Urinary bladder (tissue), 3 donors: ENCODE measurements at regions not wholly inside any gene's neighbourhood (a gene's known extent, or its start where the extent isn't known, plus 50 kb on each side); places are given as distances from the start of the nearest gene placed in this dataset.

ENCODE experiments used
- DNase-seq: peaks from one replicate; pipeline ENCODE4 v3.0.0-alpha.2; 2015; ENCODE audit errors: extremely low spot score
- H3K27ac ChIP-seq: one replicate; pipeline ENCODE4 v1.5.1; 2013; ENCODE audit warnings: low read depth, mild to moderate bottlenecking, moderate library complexity
- H3K36me3 ChIP-seq: one replicate; pipeline ENCODE4 v1.6.1; 2013; ENCODE audit warnings: mild to moderate bottlenecking, moderate library complexity; ENCODE audit not compliant: insufficient read depth
- H3K4me1 ChIP-seq: one replicate; pipeline ENCODE4 v1.6.1; 2013; ENCODE audit warnings: mild to moderate bottlenecking, moderate library complexity; ENCODE audit not compliant: insufficient read depth
- H3K4me3 ChIP-seq: one replicate; pipeline ENCODE4 v1.5.1; 2013; ENCODE audit warnings: low read depth, low read length
- WGBS: extraction: QIAGEN DNeasy Blood & Tissue Kit; methylation state at CpG from one replicate; pipeline ENCODE4 v1.1.7; 2013; 5-methylcytosine and 5-hydroxymethylcytosine counted together
- donor health status: healthy with polysubstance abuse.
- donor health status: healthy.

- H3K4me1 ChIP-seq = no peaks in the 10 kb centered on the region
- H3K36me3 ChIP-seq = no peaks in the 10 kb centered on the region
- H3K4me3 ChIP-seq = no peak overlapping the region
- no peak for DNase-seq
- no peak overlapping the region for H3K27ac ChIP-seq
- 89% methylated on average over 3 of the region's 3 CpGs for WGBS
These were observed 204.2 kb upstream of the SESN3 start for GRCh38 chr11:95435192-95435591.

- H3K27ac ChIP-seq = no peak overlapping the region
- no peak for DNase-seq
- no peaks in the 10 kb centered on the region for H3K36me3 ChIP-seq
- 95% methylated on average over 1 of the region's 1 CpG for WGBS
- H3K4me3 ChIP-seq = no peak overlapping the region
- H3K4me1 ChIP-seq = no peaks in the 10 kb centered on the region
These were observed 203.6 kb upstream of the SESN3 start for GRCh38 chr11:95434489-95435057.

GRCh38 chr11:95434009-95434408 is 203.0 kb upstream of the SESN3 start:
- Histone ChIP-seq H3K27ac (no peak overlapping the region), H3K4me1 (no peaks in the 10 kb centered on the region), H3K4me3 (no peak overlapping the region), H3K36me3 (no peaks in the 10 kb centered on the region)
- DNase-seq = no peak
- 96% methylated on average over 2 of the region's 2 CpGs for WGBS

DNA sequence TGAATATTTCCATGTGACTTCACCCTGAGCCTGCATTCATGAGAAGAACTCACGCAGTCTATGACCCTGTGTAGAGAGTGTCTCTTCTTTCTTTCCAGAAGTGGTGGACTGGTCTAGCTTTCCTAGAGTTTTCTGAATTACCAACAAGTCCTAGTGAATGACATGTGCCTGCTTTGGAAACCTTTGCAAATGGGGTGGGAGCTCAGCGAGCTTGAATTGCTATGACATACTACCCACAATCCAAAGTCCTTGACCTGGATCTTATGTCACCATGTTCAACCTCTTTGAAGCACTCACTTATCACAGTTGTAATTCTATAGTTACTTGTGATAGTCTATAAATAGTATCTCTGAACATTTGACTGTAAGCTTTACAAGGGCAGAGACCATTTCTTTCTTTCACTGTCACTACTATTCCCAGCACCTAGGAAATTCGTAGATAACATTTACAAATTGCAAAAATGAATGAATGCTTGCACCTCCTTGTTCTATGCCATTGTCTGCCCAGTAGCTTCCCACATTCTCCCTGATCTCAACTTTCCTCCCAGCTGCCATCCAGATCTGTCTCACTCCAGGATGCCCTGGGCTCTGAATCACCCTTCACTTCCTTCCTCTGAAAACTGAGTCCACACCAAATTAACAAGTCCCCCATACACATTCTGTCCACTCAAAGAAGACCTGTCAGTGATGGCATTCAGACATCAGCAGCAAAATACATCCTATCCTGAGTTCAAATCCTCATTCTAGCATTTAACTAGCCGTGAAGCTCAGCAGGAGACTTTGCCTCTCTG is 201.9 kb upstream of the SESN3 start:
- H3K36me3 ChIP-seq = no peaks in the 10 kb centered on the region
- no peak overlapping the region for H3K4me3 ChIP-seq
- no peaks in the 10 kb centered on the region for H3K4me1 ChIP-seq
- no peak for DNase-seq
- no peak overlapping the region for H3K27ac ChIP-seq
- WGBS = 91% methylated on average over 4 of the region's 4 CpGs

- WGBS = 85% methylated on average over 1 of the region's 1 CpG
- H3K4me1 ChIP-seq = no peaks in the 10 kb centered on the region
- no peaks in the 10 kb centered on the region for H3K36me3 ChIP-seq
- no peak overlapping the region for H3K4me3 ChIP-seq
- no peak overlapping the region for H3K27ac ChIP-seq
- DNase-seq = no peak
These were observed 198.4 kb upstream of the SESN3 start for GRCh38 chr11:95429376-95429907.

DNA sequence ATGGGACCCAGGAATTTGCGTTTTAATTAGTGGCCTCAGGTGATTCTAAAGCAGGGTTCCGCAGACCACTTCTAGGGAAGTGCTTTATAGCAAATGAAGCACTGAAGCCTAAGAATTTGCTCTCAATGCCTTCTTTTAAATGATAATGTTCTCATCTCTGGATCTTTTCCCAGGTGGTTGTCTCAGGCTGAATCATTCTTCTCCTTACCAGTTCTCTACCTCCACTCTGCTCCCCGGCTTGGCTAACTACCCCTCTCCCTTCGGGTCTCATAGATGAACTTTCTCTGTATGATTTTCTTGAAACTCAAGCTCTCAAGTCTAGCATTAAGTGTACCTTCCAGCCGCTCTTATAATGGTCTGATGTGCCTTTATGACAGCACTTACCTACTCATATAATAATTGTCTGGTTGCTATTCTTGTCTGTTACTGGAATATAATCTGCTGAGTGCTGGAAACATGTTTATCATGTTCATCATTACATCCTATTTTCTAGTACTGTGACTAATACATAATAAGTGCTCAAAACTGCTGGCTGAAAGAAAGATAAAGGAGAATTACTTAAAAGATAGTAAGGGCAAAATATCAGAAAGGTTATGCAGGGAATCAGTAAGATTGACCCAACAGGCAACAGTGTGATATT is 195.9 kb upstream of the SESN3 start:
- 88% methylated on average over 5 of the region's 5 CpGs for WGBS
- no peak overlapping the region for H3K4me3 ChIP-seq
- DNase-seq = no peak

GRCh38 chr11:95419915-95420314 is 188.9 kb upstream of the SESN3 start:
- Histone ChIP-seq H3K27ac (no peak overlapping the region), H3K4me3 (no peak overlapping the region), H3K4me1 (no peaks in the 10 kb centered on the region), H3K36me3 (no peaks in the 10 kb centered on the region)
- DNase-seq = no peak
- 76% methylated on average over 2 of the region's 2 CpGs for WGBS

More for the DNA sequence above, 195.9 kb upstream of the SESN3 start:
- Histone ChIP-seq H3K27ac (no peak overlapping the region), H3K4me1 (no peaks in the 10 kb centered on the region), H3K36me3 (no peaks in the 10 kb centered on the region)

GRCh38 chr11:95418916-95419315 is 187.9 kb upstream of the SESN3 start:
- Histone ChIP-seq H3K4me3 (no peak overlapping the region), H3K4me1 (no peaks in the 10 kb centered on the region), H3K27ac (no peak overlapping the region), H3K36me3 (no peaks in the 10 kb centered on the region)
- WGBS = 96% methylated on average over 1 of the region's 1 CpG
- DNase-seq = no peak

DNA sequence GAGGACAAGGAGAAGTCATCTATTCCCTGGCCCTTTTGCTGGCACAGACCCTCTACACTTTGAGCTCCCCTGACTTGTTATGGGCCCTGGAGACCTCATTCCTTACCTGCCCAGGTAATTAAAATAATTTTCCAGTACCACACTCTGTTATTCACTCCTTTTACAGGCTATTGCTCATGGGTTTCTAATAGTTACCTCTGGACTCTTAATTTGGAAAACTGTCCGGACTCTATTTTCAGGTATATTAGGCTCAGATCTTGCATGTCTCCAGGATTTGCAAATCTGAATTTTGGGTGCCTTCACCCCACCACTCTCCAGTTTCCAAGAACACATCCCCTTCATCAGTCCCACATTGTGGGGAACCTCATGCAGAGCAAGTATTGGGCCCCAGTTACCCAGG is 186.8 kb upstream of the SESN3 start:
- no peak for DNase-seq
- Histone ChIP-seq H3K27ac (no peak overlapping the region), H3K36me3 (no peaks in the 10 kb centered on the region), H3K4me1 (no peaks in the 10 kb centered on the region), H3K4me3 (no peak overlapping the region)
- 99% methylated on average over 1 of the region's 1 CpG for WGBS

DNA sequence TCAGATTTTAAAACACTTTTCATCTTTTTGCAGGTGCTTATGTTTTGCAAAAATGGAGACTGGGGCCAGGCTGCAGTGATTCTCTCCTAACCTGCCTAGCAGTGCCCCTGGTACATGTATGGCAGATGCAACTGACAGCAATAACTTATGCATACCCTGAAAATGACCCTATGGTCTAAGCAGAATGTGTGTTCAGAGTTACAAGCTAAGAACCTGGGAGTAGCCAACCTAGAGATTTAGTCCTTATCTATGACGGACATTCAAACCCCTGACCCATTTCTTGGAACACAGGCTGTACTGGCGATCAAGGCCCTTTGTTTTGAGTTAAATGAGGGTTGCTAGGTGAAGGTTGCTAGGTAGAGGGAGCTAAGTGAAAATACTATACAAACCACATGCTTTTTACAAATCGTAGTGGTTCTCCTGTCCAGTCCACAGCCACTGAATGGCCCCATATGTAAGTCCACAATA is 184.9 kb upstream of the SESN3 start:
- WGBS = 45% methylated on average over 3 of the region's 3 CpGs
- Histone ChIP-seq H3K36me3 (no peaks in the 10 kb centered on the region), H3K4me1 (no peaks in the 10 kb centered on the region), H3K4me3 (no peak overlapping the region), H3K27ac (no peak overlapping the region)
- DNase-seq = no peak

GRCh38 chr11:95414217-95414616 is 183.2 kb upstream of the SESN3 start:
- 83% methylated on average over 2 of the region's 2 CpGs for WGBS
- H3K27ac ChIP-seq = no peak overlapping the region
- no peaks in the 10 kb centered on the region for H3K36me3 ChIP-seq

GRCh38 chr11:95413761-95414160 is 182.8 kb upstream of the SESN3 start:
- no peak for DNase-seq
- 74% methylated on average over 4 of the region's 4 CpGs for WGBS
- no peaks in the 10 kb centered on the region for H3K36me3 ChIP-seq
- H3K4me1 ChIP-seq = no peaks in the 10 kb centered on the region
- H3K4me3 ChIP-seq = no peak overlapping the region
- H3K27ac ChIP-seq = no peak overlapping the region

More at GRCh38 chr11:95414217-95414616, 183.2 kb upstream of the SESN3 start:
- no peak for DNase-seq
- H3K4me1 ChIP-seq = no peaks in the 10 kb centered on the region
- H3K4me3 ChIP-seq = no peak overlapping the region

- no peak overlapping the region for H3K4me3 ChIP-seq
- no peak overlapping the region for H3K27ac ChIP-seq
- DNase-seq = no peak
- H3K4me1 ChIP-seq = no peaks in the 10 kb centered on the region
- H3K36me3 ChIP-seq = no peaks in the 10 kb centered on the region
These were observed 182.0 kb upstream of the SESN3 start for GRCh38 chr11:95413021-95413420.

DNA sequence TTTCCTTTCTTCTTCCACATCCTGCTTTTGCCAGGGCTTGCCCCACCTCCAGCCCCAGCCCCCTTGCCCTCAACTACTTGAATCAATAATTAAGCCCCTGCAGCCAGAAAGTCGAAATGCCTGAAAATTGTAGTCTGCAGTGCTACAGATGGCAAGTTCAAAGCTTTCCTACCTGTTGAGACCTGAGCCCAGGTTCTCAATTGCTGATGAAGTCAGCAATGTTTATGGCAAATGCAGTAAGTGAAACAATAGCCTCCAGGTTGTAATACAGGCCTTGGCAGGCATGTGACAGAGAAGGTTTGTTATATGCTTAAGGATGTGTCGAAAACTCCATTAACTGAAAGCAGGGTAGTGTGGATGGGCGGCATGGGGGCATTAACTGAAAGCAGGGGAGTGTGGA is 181.1 kb upstream of the SESN3 start:
- Histone ChIP-seq H3K27ac (no peak overlapping the region), H3K36me3 (no peaks in the 10 kb centered on the region), H3K4me1 (no peaks in the 10 kb centered on the region), H3K4me3 (no peak overlapping the region)
- no peak for DNase-seq
- 89% methylated on average over 3 of the region's 3 CpGs for WGBS
